ENCODE measurements at regions not wholly inside any gene's neighbourhood (a gene's known extent, or its start where the extent isn't known, plus 50 kb on each side); places are given as distances from the start of the nearest gene placed in this dataset.
"Not testable (repeated sequence)": the region's sequence is repeated elsewhere in the genome, so short reads cannot be mapped to it uniquely, and the experiment has no call there.

- not testable (repeated sequence) for TF ChIP-seq POLR2A (IDR thresholded peaks at IDR 0.05)
- TF ChIP-seq CTCF (IDR thresholded peaks at IDR 0.05): peak in 1 of 12 donors; percentile 11
Measured at GRCh38 chr9:42951239-42951638, 767.8 kb downstream of the SPATA31A6 start.

Data from heart left ventricle (tissue), 13 donors.